ENCODE measurements at regions not wholly inside any gene's neighbourhood (a gene's known extent, or its start where the extent isn't known, plus 50 kb on each side); places are given as distances from the start of the nearest gene placed in this dataset.

- no peak for DNase-seq (ENCODE audit: low read depth in 2 of 2)
Measured at GRCh38 chr9:84583866-84584265, 85.7 kb upstream of the NTRK2 start.

- no peak for DNase-seq (ENCODE audit: low read depth in 2 of 2)
Measured at GRCh38 chr9:84586662-84587061, 82.9 kb upstream of the NTRK2 start.

GRCh38 chr9:84587153-84587552 lies 82.4 kb upstream of the NTRK2 start:
- no peak for DNase-seq (ENCODE audit: low read depth in 2 of 2)

DNA sequence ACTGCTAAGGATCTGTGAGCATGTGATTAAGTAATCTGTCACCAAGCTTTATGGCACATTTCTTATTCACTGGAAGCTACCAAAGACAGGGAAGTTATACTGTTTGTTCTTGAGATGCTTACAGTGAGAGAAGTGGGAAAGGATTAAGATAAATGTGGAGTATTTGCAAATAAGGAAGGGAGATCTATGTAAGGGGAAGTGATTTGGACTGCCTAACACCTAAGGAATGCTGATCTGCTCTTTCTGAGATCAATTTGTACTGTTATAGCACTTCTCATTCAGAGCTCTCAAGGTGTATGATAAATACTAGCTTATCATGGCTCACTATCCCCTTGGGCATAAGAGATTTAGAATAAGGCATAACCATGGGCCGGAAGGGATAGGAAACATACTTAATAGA lies 80.0 kb upstream of the NTRK2 start:
- DNase-seq (ENCODE audit: low read depth in 2 of 2), result no peak

- DNase-seq (ENCODE audit: low read depth in 2 of 2), result no peak
Measured at GRCh38 chr9:84590706-84591105, 78.8 kb upstream of the NTRK2 start.

- DNase-seq (ENCODE audit: low read depth in 2 of 2), result no peak
Measured at GRCh38 chr9:84592918-84593317, 76.6 kb upstream of the NTRK2 start.

GRCh38 chr9:84593352-84593751 lies 76.2 kb upstream of the NTRK2 start:
- no peak for DNase-seq (ENCODE audit: low read depth in 2 of 2)

DNA sequence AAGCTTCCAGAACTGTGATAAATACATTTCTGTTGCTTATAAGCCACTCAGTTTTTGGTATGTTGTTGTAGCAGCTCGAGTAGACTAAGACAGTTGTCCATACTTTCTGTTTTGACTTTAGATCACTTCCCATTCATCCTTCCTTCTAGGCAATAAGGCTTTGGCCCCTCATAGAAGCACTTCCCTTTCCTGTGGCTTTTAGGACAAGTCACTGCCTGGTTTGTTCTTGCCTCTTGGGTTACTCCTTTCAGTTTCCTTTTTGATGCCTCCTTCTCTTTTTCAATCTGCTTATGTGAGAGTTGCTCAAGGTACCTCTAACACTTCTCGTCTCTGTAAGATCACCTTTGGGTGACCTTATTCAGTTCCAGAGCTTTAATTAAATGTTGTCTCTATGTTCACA lies 72.4 kb upstream of the NTRK2 start:
- DNase-seq (ENCODE audit: low read depth in 2 of 2), result no peak

- no peak for DNase-seq (ENCODE audit: low read depth in 2 of 2)
Measured at GRCh38 chr9:84598921-84599636, 70.5 kb upstream of the NTRK2 start.

DNA sequence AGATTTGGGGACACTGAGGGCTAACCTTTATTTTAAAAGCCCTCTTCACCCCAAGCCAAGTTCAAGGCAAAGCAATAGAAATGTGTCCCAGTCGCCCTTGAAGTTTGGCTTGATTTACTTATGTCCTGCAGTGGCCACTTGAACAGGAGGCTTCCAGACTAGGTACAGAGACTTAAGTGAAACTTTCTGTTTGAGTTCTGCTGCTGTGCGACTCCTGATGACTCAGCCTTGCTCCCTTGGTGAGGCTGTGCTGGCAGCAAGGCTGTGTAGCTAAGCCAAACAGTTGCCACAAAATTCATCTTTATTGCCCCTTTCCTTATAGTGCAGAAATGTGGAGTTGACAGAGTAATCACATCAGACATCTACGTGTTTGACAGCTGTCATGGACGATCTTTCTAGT lies 68.8 kb upstream of the NTRK2 start:
- DNase-seq (ENCODE audit: low read depth in 2 of 2), result no peak

DNA sequence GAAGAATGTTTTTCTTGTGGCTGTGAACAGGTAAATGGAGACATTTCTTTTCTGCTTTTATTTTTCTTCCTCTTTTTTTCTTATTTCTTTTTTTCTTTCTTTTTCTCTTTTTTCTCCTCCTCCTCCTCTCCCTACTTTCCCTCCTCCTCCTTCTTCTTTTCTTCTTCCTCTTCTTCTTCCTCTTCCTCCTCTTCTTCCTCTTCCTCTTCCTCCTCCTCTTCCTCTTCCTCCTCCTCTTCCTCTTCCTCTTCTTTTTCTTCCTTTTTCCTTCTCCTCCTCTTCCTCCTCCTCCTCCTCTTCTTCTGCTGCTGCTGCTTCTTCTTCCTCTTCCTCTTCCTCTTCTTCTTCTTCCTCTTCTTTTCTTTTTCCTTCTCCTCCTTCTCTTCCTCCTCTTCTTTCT lies 65.3 kb upstream of the NTRK2 start:
- no peak for DNase-seq (ENCODE audit: low read depth in 2 of 2)

DNA sequence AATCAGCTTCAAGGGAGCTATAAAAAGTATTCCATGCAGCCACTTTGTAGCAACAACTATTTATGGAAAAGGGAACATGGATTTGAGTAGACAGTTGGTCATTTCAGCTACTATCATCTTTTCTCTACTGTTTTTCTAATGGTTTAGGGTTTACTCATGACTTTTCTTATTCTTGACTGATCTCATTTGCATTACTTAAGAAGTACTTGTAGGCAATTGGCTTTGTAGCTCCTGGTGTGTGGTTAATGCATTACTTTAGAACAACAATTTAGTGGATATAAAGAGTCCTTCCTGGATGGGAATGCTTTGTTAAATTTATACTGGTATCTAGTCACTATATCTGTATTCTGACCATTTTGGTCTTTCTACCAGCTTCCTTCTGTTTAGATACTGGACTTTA lies 59.8 kb upstream of the NTRK2 start:
- no peak for DNase-seq (ENCODE audit: low read depth in 2 of 2)

GRCh38 chr9:84613431-84613830 lies 56.1 kb upstream of the NTRK2 start:
- DNase-seq (ENCODE audit: low read depth in 2 of 2), result no peak

GRCh38 chr9:84615544-84615943 lies 54.0 kb upstream of the NTRK2 start:
- no peak for DNase-seq (ENCODE audit: low read depth in 2 of 2)

- DNase-seq (ENCODE audit: low read depth in 2 of 2), result no peak
Measured at GRCh38 chr9:84617411-84618029, 52.0 kb upstream of the NTRK2 start.

Data from stimulated activated CD4-positive, alpha-beta T cell treated with anti-CD3 and anti-CD28 coated beads, Interleukin-12 subunit alpha, Interleukin-12 subunit beta, amount 100 ng/mL, for 24 hours (primary cell).